Peyer's patch (tissue), 4 donors: ENCODE measurements at regions not wholly inside any gene's neighbourhood (a gene's known extent, or its start where the extent isn't known, plus 50 kb on each side); places are given as distances from the start of the nearest gene placed in this dataset.

Experiments
- DNase-seq, 3 donors: peaks; one replicate each; pipeline ENCODE4 v3.0.0-alpha.2; 2017 to 2019
- H3K27ac ChIP-seq, 4 donors: fragments of 200-600 bp; sonication (generic); one replicate each; pipeline ENCODE4 v1.5.1; 2016 to 2019
- H3K27me3 ChIP-seq, 2 donors: fragments of 200-600 bp; sonication (generic); one replicate each; pipeline ENCODE4 v1.5.1; 2019
- H3K36me3 ChIP-seq, 3 donors: fragments of 200-600 bp; sonication (generic); one replicate each; pipeline ENCODE4 v1.5.1; 2016 to 2019
- H3K4me1 ChIP-seq, 4 donors: fragments of 200-600 bp; sonication (generic); one replicate each; pipeline ENCODE4 v1.5.1; 2016 to 2019
- H3K4me3 ChIP-seq, 4 donors: fragments of 200-600 bp; sonication (generic); 1 replicate in 3 of 4; 2 replicates in 1 of 4; pipeline ENCODE4 v1.5.1; 2016 to 2019; ENCODE audit warnings: mild to moderate bottlenecking in 1 of 4
- H3K9me3 ChIP-seq, 4 donors: fragments of 200-600 bp; sonication (generic); one replicate each; pipeline ENCODE4 v1.5.1; 2016 to 2019; ENCODE audit warnings: mild to moderate bottlenecking in 1 of 4
- CTCF ChIP-seq, 6 experiments: fragments of 450-650 bp in 4 of 6; fragments of 200-600 bp in 2 of 6; sonication (generic) in 1 of 6; IDR thresholded peaks; one replicate each; pipeline ENCODE4 v1.5.1; 2017 to 2019; ENCODE audit warnings: antibody characterized with exemption in 6 of 6, mild to moderate bottlenecking in 3 of 6, moderate library complexity in 1 of 6
- POLR2A ChIP-seq, 2 donors: fragments of 450-650 bp; IDR thresholded peaks; one replicate each; pipeline ENCODE4 v1.5.1; 2017; ENCODE audit warnings: antibody characterized with exemption in 2 of 2, mild to moderate bottlenecking in 2 of 2, moderate library complexity in 2 of 2

- Histone ChIP-seq H3K27me3 (no peaks in the 10 kb centered on the region), H3K9me3 (no peaks in the 10 kb centered on the region), H3K4me3 (no peak overlapping the region), H3K36me3 (no peaks in the 10 kb centered on the region), H3K27ac (no peak overlapping the region), H3K4me1 (no peaks in the 10 kb centered on the region)
- no peak for TF ChIP-seq POLR2A (IDR thresholded peaks at IDR 0.05)
- no peak for TF ChIP-seq CTCF (IDR thresholded peaks at IDR 0.05)
- DNase-seq = no peak
Observed at GRCh38 chr10:108363576-108363975, 1199.1 kb upstream of the SORCS1 start.

GRCh38 chr10:108362961-108363360 is 1198.5 kb upstream of the SORCS1 start:
- Histone ChIP-seq H3K27ac (no peak overlapping the region), H3K4me1 (no peaks in the 10 kb centered on the region), H3K9me3 (no peaks in the 10 kb centered on the region), H3K27me3 (no peaks in the 10 kb centered on the region), H3K4me3 (no peak overlapping the region), H3K36me3 (no peaks in the 10 kb centered on the region)
- DNase-seq = no peak
- TF ChIP-seq CTCF (IDR thresholded peaks at IDR 0.05) (no peak), POLR2A (IDR thresholded peaks at IDR 0.05) (no peak)

GRCh38 chr10:108362296-108362695 is 1197.8 kb upstream of the SORCS1 start:
- H3K27me3 ChIP-seq = no peaks in the 10 kb centered on the region
- H3K9me3 ChIP-seq = no peaks in the 10 kb centered on the region
- DNase-seq = no peak
- H3K36me3 ChIP-seq = no peaks in the 10 kb centered on the region
- H3K4me3 ChIP-seq = no peak overlapping the region
- TF ChIP-seq CTCF (IDR thresholded peaks at IDR 0.05) (no peak), POLR2A (IDR thresholded peaks at IDR 0.05) (no peak)
- no peaks in the 10 kb centered on the region for H3K4me1 ChIP-seq
- H3K27ac ChIP-seq = no peak overlapping the region

- H3K4me1 ChIP-seq = no peaks in the 10 kb centered on the region
- no peak overlapping the region for H3K4me3 ChIP-seq
- DNase-seq = no peak
- H3K27ac ChIP-seq = no peak overlapping the region
- TF ChIP-seq POLR2A (IDR thresholded peaks at IDR 0.05) = no peak
- TF ChIP-seq CTCF (IDR thresholded peaks at IDR 0.05) = no peak
- no peaks in the 10 kb centered on the region for H3K27me3 ChIP-seq
- H3K36me3 ChIP-seq = no peaks in the 10 kb centered on the region
- no peaks in the 10 kb centered on the region for H3K9me3 ChIP-seq
Observed at GRCh38 chr10:108360187-108360586, 1195.7 kb upstream of the SORCS1 start.

- Histone ChIP-seq H3K4me3 (no peak overlapping the region), H3K36me3 (no peaks in the 10 kb centered on the region), H3K4me1 (no peaks in the 10 kb centered on the region), H3K27me3 (no peaks in the 10 kb centered on the region), H3K27ac (no peak overlapping the region), H3K9me3 (no peaks in the 10 kb centered on the region)
- DNase-seq = no peak
- TF ChIP-seq CTCF (IDR thresholded peaks at IDR 0.05) (no peak), POLR2A (IDR thresholded peaks at IDR 0.05) (no peak)
Observed at GRCh38 chr10:108358912-108359311, 1194.4 kb upstream of the SORCS1 start.

GRCh38 chr10:108352771-108353170 is 1188.3 kb upstream of the SORCS1 start:
- Histone ChIP-seq H3K36me3 (no peaks in the 10 kb centered on the region), H3K4me1 (no peaks in the 10 kb centered on the region), H3K4me3 (no peak overlapping the region), H3K27me3 (no peaks in the 10 kb centered on the region), H3K9me3 (no peaks in the 10 kb centered on the region), H3K27ac (no peak overlapping the region)
- no peak for DNase-seq
- TF ChIP-seq CTCF (IDR thresholded peaks at IDR 0.05) = no peak
- TF ChIP-seq POLR2A (IDR thresholded peaks at IDR 0.05) = no peak
